Hepatocyte (in vitro differentiated cells): ENCODE measurements at regions not wholly inside any gene's neighbourhood (a gene's known extent, or its start where the extent isn't known, plus 50 kb on each side); places are given as distances from the start of the nearest gene placed in this dataset.

Experiments used
- CTCF ChIP-seq: fragments of 200-600 bp; sonication (generic); IDR thresholded peaks from 2 replicates; pipeline ENCODE4 v1.5.1; 2016; ENCODE audit warnings: antibody characterized with exemption, mild to moderate bottlenecking; ENCODE audit not compliant: poor library complexity
- EZH2 ChIP-seq: fragments of 200-600 bp; sonication (generic); IDR thresholded peaks from 2 replicates; pipeline ENCODE4 v1.6.1; 2016; ENCODE audit warnings: antibody characterized with exemption, mild to moderate bottlenecking, borderline replicate concordance
- EZH2phosphoT487 ChIP-seq: fragments of 200-600 bp; sonication (generic); IDR thresholded peaks from one replicate; pipeline ENCODE4 v1.6.1; 2018; ENCODE audit warnings: antibody characterized with exemption, mild to moderate bottlenecking, low read depth, moderate library complexity; ENCODE audit not compliant: unreplicated experiment, severe bottlenecking

DNA sequence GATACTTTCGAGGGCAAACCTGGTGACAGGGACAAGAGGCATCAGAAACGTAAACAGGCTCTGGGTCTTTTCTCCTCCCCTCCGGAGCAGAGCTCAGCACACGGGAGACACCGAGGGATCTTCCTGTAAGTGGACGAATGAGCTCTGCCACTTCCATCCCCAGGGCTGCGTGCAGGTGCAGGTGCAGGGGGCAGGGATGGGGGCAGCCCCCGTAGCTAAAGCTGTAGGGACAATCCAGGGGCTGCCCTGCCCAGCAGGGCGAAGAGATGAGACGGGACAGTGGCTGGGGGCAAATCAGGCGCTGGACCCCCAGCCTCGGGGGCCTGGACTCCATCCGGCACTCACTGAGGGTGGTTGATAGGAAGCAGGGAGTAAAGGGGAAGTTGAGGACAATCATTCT, 505.4 kb downstream of the BRD1 start:
- TF ChIP-seq CTCF (no peak), EZH2 (no peak), EZH2phosphoT487 (no peak)
